Natural killer cell (primary cell): ENCODE measurements at regions not wholly inside any gene's neighbourhood (a gene's known extent, or its start where the extent isn't known, plus 50 kb on each side); places are given as distances from the start of the nearest gene placed in this dataset.
"Not testable (repeated sequence)": the region's sequence is repeated elsewhere in the genome, so short reads cannot be mapped to it uniquely, and the experiment has no call there.

Source experiments
- ATAC-seq, 3 donors: fragments of 150-1000 bp in 2 of 3; fragments of 200-7000 bp in 1 of 3; cut with Tn5 transposase; 1 replicate in 1 of 3; 2 replicates in 2 of 3; pipeline ENCODE4 v1.10.0; 2021; ENCODE audit warnings: mild to moderate bottlenecking in 2 of 3, moderate library complexity in 2 of 3
- DNase-seq, 2 donors: peaks; one replicate each; pipeline versions ENCODE4 v3.0.0 to v3.0.0-alpha.2; 2013 to 2021; ENCODE audit warnings: mixed read lengths in 1 of 2
- H3K27ac ChIP-seq: one replicate; pipeline ENCODE4 v1.5.1; 2013; ENCODE audit warnings: mild to moderate bottlenecking, low read length
- H3K27me3 ChIP-seq: one replicate; pipeline ENCODE4 v1.6.1; 2013; ENCODE audit warnings: low read length; ENCODE audit not compliant: control insufficient read depth, insufficient read depth
- H3K36me3 ChIP-seq: one replicate; pipeline ENCODE4 v1.6.1; 2013; ENCODE audit warnings: low read length; ENCODE audit not compliant: control insufficient read depth, insufficient read depth
- H3K4me1 ChIP-seq: one replicate; pipeline ENCODE4 v1.6.1; 2013; ENCODE audit warnings: low read length; ENCODE audit not compliant: control insufficient read depth, insufficient read depth
- H3K4me3 ChIP-seq: one replicate; pipeline ENCODE4 v1.5.1; 2013; ENCODE audit warnings: low read length
- H3K9me3 ChIP-seq: one replicate; pipeline ENCODE4 v1.6.1; 2013; ENCODE audit warnings: low read length; ENCODE audit not compliant: control insufficient read depth, insufficient read depth
- H3K27ac Mint-ChIP-seq, 2 donors: one replicate each; pipeline ENCODE4 v1.8.0; 2022; ENCODE audit warnings: mild to moderate bottlenecking in 2 of 2, mixed read lengths in 2 of 2, moderate library complexity in 1 of 2
- H3K27me3 Mint-ChIP-seq, 2 donors: one replicate each; pipeline ENCODE4 v1.8.0; 2022; ENCODE audit warnings: low read depth in 2 of 2, mixed read lengths in 2 of 2
- H3K36me3 Mint-ChIP-seq: one replicate; pipeline ENCODE4 v1.8.0; 2022; ENCODE audit warnings: mixed read lengths
- H3K4me1 Mint-ChIP-seq, 2 donors: one replicate each; pipeline ENCODE4 v1.8.0; 2022; ENCODE audit warnings: mixed read lengths in 2 of 2
- H3K4me3 Mint-ChIP-seq: one replicate; pipeline ENCODE4 v1.8.0; 2022; ENCODE audit warnings: mild to moderate bottlenecking, moderate library complexity, mixed read lengths
- H3K9me3 Mint-ChIP-seq, 2 donors: one replicate each; pipeline ENCODE4 v1.8.0; 2022; ENCODE audit warnings: mixed read lengths in 2 of 2
- WGBS: methylation state at CpG from one replicate; pipeline ENCODE4 v1.1.7; 2013; ENCODE audit warnings: missing lambda C conversion rate; ENCODE audit not compliant: insufficient coverage; 5-methylcytosine and 5-hydroxymethylcytosine counted together
- intact Hi-C: fragments of 100-400 bp; cut with micrococcal nuclease; formaldehyde crosslinking; loops from one replicate; pipeline ENCODE4 v1.14.2; 2022
- TF ChIP-seq, protein P1 (sequence below): fragments of 200-600 bp; IDR thresholded peaks from one replicate; pipeline ENCODE4 v1.8.0; 2022; ENCODE audit warnings: antibody characterized with exemption

DNA sequence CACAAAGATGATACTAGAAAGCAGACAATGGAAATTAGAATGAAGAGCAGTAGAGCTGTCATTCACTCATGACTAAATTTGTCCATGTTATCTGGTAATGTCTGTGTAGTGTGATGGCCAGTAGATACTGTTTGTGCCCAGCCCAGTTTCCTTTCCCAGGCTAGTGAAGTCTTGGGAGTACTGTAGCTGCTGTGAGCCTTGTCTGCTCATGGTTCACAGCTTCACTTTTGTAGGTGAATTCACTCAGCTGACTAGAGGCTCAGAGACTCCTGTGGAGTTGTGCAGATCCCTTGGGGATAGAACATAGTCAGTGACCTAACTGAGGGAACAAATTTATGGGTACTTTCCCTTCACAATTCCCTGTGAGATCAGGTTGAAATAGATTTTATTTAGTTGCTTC, 572.5 kb downstream of the ARL4A start:
- Histone ChIP-seq H3K4me1 (no peaks in the 10 kb centered on the region), H3K36me3 (no peaks in the 10 kb centered on the region), H3K27ac (no peak overlapping the region), H3K4me3 (no peak overlapping the region), H3K27me3 (no peaks in the 10 kb centered on the region), H3K9me3 (no peaks in the 10 kb centered on the region)
- H3K4me1 Mint-ChIP-seq, result no peaks in the 10 kb centered on the region
- intact Hi-C loops, result no loop called here
- no peak for DNase-seq
- TF ChIP-seq, protein P1, sequence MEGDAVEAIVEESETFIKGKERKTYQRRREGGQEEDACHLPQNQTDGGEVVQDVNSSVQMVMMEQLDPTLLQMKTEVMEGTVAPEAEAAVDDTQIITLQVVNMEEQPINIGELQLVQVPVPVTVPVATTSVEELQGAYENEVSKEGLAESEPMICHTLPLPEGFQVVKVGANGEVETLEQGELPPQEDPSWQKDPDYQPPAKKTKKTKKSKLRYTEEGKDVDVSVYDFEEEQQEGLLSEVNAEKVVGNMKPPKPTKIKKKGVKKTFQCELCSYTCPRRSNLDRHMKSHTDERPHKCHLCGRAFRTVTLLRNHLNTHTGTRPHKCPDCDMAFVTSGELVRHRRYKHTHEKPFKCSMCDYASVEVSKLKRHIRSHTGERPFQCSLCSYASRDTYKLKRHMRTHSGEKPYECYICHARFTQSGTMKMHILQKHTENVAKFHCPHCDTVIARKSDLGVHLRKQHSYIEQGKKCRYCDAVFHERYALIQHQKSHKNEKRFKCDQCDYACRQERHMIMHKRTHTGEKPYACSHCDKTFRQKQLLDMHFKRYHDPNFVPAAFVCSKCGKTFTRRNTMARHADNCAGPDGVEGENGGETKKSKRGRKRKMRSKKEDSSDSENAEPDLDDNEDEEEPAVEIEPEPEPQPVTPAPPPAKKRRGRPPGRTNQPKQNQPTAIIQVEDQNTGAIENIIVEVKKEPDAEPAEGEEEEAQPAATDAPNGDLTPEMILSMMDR, result no peak
- H3K27ac Mint-ChIP-seq, result no peak overlapping the region
- no peaks in the 10 kb centered on the region for H3K27me3 Mint-ChIP-seq
- no peaks in the 10 kb centered on the region for H3K9me3 Mint-ChIP-seq
- ATAC-seq, result no peak
- no peaks in the 10 kb centered on the region for H3K36me3 Mint-ChIP-seq
- no peak overlapping the region for H3K4me3 Mint-ChIP-seq

- no peaks in the 10 kb centered on the region for H3K4me1 Mint-ChIP-seq
- no peaks in the 10 kb centered on the region for H3K27me3 Mint-ChIP-seq
- Histone ChIP-seq H3K9me3 (no peaks in the 10 kb centered on the region), H3K4me3 (no peak overlapping the region), H3K27ac (no peak overlapping the region), H3K27me3 (no peaks in the 10 kb centered on the region), H3K4me1 (no peaks in the 10 kb centered on the region), H3K36me3 (no peaks in the 10 kb centered on the region)
- no peaks in the 10 kb centered on the region for H3K36me3 Mint-ChIP-seq
- no peak overlapping the region for H3K4me3 Mint-ChIP-seq
- H3K9me3 Mint-ChIP-seq, result no peaks in the 10 kb centered on the region
- peak in 1 of 2 donors; percentile 64 for DNase-seq
- ATAC-seq, result no peak
- intact Hi-C loops, result loop anchor here (1.0 kb wide), 2 partner anchors 624 to 738 kb away; no protein-coding TSS in a partner anchor
- H3K27ac Mint-ChIP-seq, result no peak overlapping the region
- TF ChIP-seq, protein P1, result peak; percentile 32
- WGBS, result 27% methylated on average over 1 of the region's 4 CpGs
Measured at GRCh38 chr7:13262929-13263530, 575.6 kb downstream of the ARL4A start.

GRCh38 chr7:13265271-13265670, 577.8 kb downstream of the ARL4A start:
- no peaks in the 10 kb centered on the region for H3K4me1 Mint-ChIP-seq
- intact Hi-C loops, result no loop called here
- no CpG with 5 or more reads among the region's 2 CpGs for WGBS

GRCh38 chr7:13274205-13274604, 586.8 kb downstream of the ARL4A start:
- H3K36me3 ChIP-seq, ATAC-seq, H3K27me3 ChIP-seq, H3K27ac ChIP-seq, H3K27me3 Mint-ChIP-seq, H3K27ac Mint-ChIP-seq, H3K9me3 Mint-ChIP-seq, H3K36me3 Mint-ChIP-seq, intact Hi-C loops, H3K9me3 ChIP-seq, H3K4me3 ChIP-seq, H3K4me1 Mint-ChIP-seq, H3K4me3 Mint-ChIP-seq, H3K4me1 ChIP-seq, DNase-seq: not testable (repeated sequence)
- 85% methylated on average over 9 of the region's 9 CpGs for WGBS

More at GRCh38 chr7:13265271-13265670, 577.8 kb downstream of the ARL4A start:
- TF ChIP-seq, protein P1, result no peak
- H3K36me3 ChIP-seq, result no peaks in the 10 kb centered on the region
- no peak overlapping the region for H3K27ac ChIP-seq
- no peaks in the 10 kb centered on the region for H3K9me3 ChIP-seq
- no peaks in the 10 kb centered on the region for H3K27me3 ChIP-seq
- Mint-ChIP-seq H3K36me3 (no peaks in the 10 kb centered on the region), H3K27ac (no peak overlapping the region), H3K27me3 (no peaks in the 10 kb centered on the region), H3K9me3 (no peaks in the 10 kb centered on the region), H3K4me3 (no peak overlapping the region)
- no peak overlapping the region for H3K4me3 ChIP-seq
- no peaks in the 10 kb centered on the region for H3K4me1 ChIP-seq
- DNase-seq, result no peak
- ATAC-seq, result no peak
